IMR-90 (cell line): ENCODE measurements at regions not wholly inside any gene's neighbourhood (a gene's known extent, or its start where the extent isn't known, plus 50 kb on each side); places are given as distances from the start of the nearest gene placed in this dataset.
"Not testable (repeated sequence)": the region's sequence is repeated elsewhere in the genome, so short reads cannot be mapped to it uniquely, and the experiment has no call there.

Experiments
- ATAC-seq: fragments of 200-7000 bp; cut with Tn5 transposase; 2 replicates; pipeline ENCODE4 v1.9.1; 2020; ENCODE audit warnings: low read depth, mild to moderate bottlenecking, moderate library complexity
- BruUV-seq: library from RNA; stranded (reverse); fragments of 400-500 nt; replicated peaks from 2 replicates; lab custom pipeline; 2021; lab: Mats Ljungman, UMichigan
- CTCF ChIA-PET: fragments of 300-600 bp; formaldehyde crosslinking; extraction: SDS; loops from one replicate; lab custom pipeline; 2021; ENCODE audit warnings: antibody characterized with exemption; lab: Yijun Ruan, JAX
- POLR2A ChIA-PET: fragments of 300-600 bp; sonication (Branson Sonifier 250); formaldehyde crosslinking; loops from one replicate; lab custom pipeline; 2022; ENCODE audit warnings: antibody characterized with exemption; ENCODE audit not compliant: unreplicated experiment; lab: Charles Lee
- DNase-seq: peaks from one replicate; pipeline ENCODE4 v3.0.0; 2013
- H2AFZ ChIP-seq: replicated peaks from 2 replicates; pipeline ENCODE3; 2013; ENCODE audit warnings: low read length, mild to moderate bottlenecking; ENCODE audit not compliant: poor library complexity
- H2AK5ac ChIP-seq: 2 replicates; pipeline ENCODE4 v1.6.1; 2013; ENCODE audit warnings: low read depth, low read length, inconsistent platforms
- H2AK9ac ChIP-seq: replicated peaks from 2 replicates; pipeline ENCODE3; 2013; ENCODE audit warnings: mild to moderate bottlenecking, low read depth, low read length, moderate library complexity; ENCODE audit not compliant: poor library complexity
- H2BK120ac ChIP-seq: 2 replicates; pipeline ENCODE4 v1.6.1; 2013; ENCODE audit warnings: low read depth, low read length, inconsistent platforms
- H2BK15ac ChIP-seq: 3 replicates; pipeline ENCODE4 v1.6.1; 2013; ENCODE audit warnings: low read depth, low read length, inconsistent platforms
- H2BK20ac ChIP-seq: 2 replicates; pipeline ENCODE4 v1.6.1; 2013; ENCODE audit warnings: low read depth, mild to moderate bottlenecking, inconsistent platforms, low read length, moderate library complexity
- H2BK5ac ChIP-seq: 2 replicates; pipeline ENCODE4 v1.6.1; 2013; ENCODE audit warnings: mild to moderate bottlenecking, low read depth, low read length, inconsistent platforms; ENCODE audit not compliant: poor library complexity, severe bottlenecking
- H3K14ac ChIP-seq: replicated peaks from 2 replicates; pipeline ENCODE4 v1.6.1; 2013; ENCODE audit warnings: low read depth, low read length, inconsistent platforms
- H3K18ac ChIP-seq: 2 replicates; pipeline ENCODE4 v1.6.1; 2013; ENCODE audit warnings: low read depth, low read length, control low read depth
- H3K23ac ChIP-seq: 2 replicates; pipeline ENCODE4 v1.6.1; 2013; ENCODE audit warnings: low read depth, low read length, inconsistent platforms
- H3K27ac ChIP-seq: 2 replicates; pipeline ENCODE4 v1.5.1; 2013; ENCODE audit warnings: mild to moderate bottlenecking, control low read depth, low read length; ENCODE audit not compliant: insufficient read depth
- H3K27me3 ChIP-seq: 2 replicates; pipeline ENCODE4 v1.6.1; 2013; ENCODE audit warnings: low read length; ENCODE audit not compliant: control insufficient read depth, insufficient read depth
- H3K36me3 ChIP-seq: 2 replicates; pipeline ENCODE4 v1.6.1; 2013; ENCODE audit warnings: low read length, mixed read lengths; ENCODE audit not compliant: control insufficient read depth, insufficient read depth
- H3K4ac ChIP-seq: 2 replicates; pipeline ENCODE4 v1.6.1; 2013; ENCODE audit warnings: low read depth, low read length, inconsistent platforms
- H3K4me1 ChIP-seq: 2 replicates; pipeline ENCODE4 v1.6.1; 2013; ENCODE audit warnings: low read length, mixed read lengths; ENCODE audit not compliant: control insufficient read depth, insufficient read depth
- H3K4me2 ChIP-seq: 2 replicates; pipeline ENCODE4 v1.6.1; 2013; ENCODE audit warnings: low read depth, mild to moderate bottlenecking, control low read depth, low read length, moderate library complexity
- H3K4me3 ChIP-seq: 2 replicates; pipeline ENCODE4 v1.5.1; 2013; ENCODE audit warnings: low read depth, mild to moderate bottlenecking, control low read depth, low read length, moderate library complexity; ENCODE audit not compliant: insufficient read depth
- H3K56ac ChIP-seq: 2 replicates; pipeline ENCODE4 v1.6.1; 2013; ENCODE audit warnings: low read length, inconsistent platforms; ENCODE audit not compliant: insufficient read depth; ENCODE audit errors: extremely low read depth
- H3K79me1 ChIP-seq, 2 experiments: 2 replicates each; pipeline ENCODE4 v1.6.1; 2013; ENCODE audit warnings: low read length in 2 of 2, inconsistent platforms in 1 of 2, low read depth in 1 of 2
- H3K9ac ChIP-seq: 2 replicates; pipeline ENCODE4 v1.6.1; 2013; ENCODE audit warnings: low read depth, low read length, control low read depth
- H3K9me1 ChIP-seq: 2 replicates; pipeline ENCODE4 v1.6.1; 2013; ENCODE audit warnings: low read length, inconsistent platforms; ENCODE audit not compliant: insufficient read depth
- H3K9me3 ChIP-seq: 2 replicates; pipeline ENCODE4 v1.6.1; 2013; ENCODE audit warnings: low read length; ENCODE audit not compliant: control insufficient read depth, insufficient read depth
- H4K20me1 ChIP-seq: 2 replicates; pipeline ENCODE4 v1.6.1; 2013; ENCODE audit warnings: low read length, inconsistent platforms; ENCODE audit not compliant: insufficient read depth
- H4K5ac ChIP-seq: 2 replicates; pipeline ENCODE4 v1.6.1; 2013; ENCODE audit warnings: mild to moderate bottlenecking, low read depth, low read length, control low read depth
- H4K8ac ChIP-seq, 2 experiments: 2 replicates each; pipeline ENCODE4 v1.6.1; 2013; ENCODE audit warnings: low read depth in 2 of 2, low read length in 2 of 2, control low read depth in 1 of 2, inconsistent platforms in 1 of 2
- H4K91ac ChIP-seq: 2 replicates; pipeline ENCODE4 v1.6.1; 2013; ENCODE audit warnings: low read depth, low read length, inconsistent platforms; ENCODE audit not compliant: insufficient read depth
- WGBS, 2 experiments: methylation state at CpG; one replicate each; pipeline versions ENCODE4 v1.1.5 to v1.1.7; 2013; ENCODE audit warnings: missing lambda C conversion rate in 2 of 2; ENCODE audit not compliant: insufficient read length in 1 of 2; ENCODE audit errors: extremely low coverage in 2 of 2; 5-methylcytosine and 5-hydroxymethylcytosine counted together
- dilution Hi-C: fragments of 300-500 bp; cut with HindIII; formaldehyde crosslinking; loops from one replicate; pipeline ENCODE4 v1.14.3; 2018; ENCODE audit warnings: low sequenced_read_pairs; ENCODE audit not compliant: unreplicated experiment
- in situ Hi-C: fragments of 300-500 bp; cut with MboI; formaldehyde crosslinking; loops from 3 replicates; pipeline ENCODE4 v1.14.3; 2019; ENCODE audit warnings: low sequenced_read_pairs, inconsistent platforms, mixed read lengths
- intact Hi-C: fragments of 100-400 bp; cut with micrococcal nuclease; formaldehyde crosslinking; loops from 2 replicates; pipeline ENCODE4 v1.10.0; 2022

- H3K4me3 ChIP-seq, H4K91ac ChIP-seq, intact Hi-C loops, in situ Hi-C loops, H2AFZ ChIP-seq, H2AK5ac ChIP-seq, H3K56ac ChIP-seq, H3K79me1 ChIP-seq, H2BK5ac ChIP-seq, H4K20me1 ChIP-seq, H3K27ac ChIP-seq, H3K9ac ChIP-seq, dilution Hi-C loops, H2BK20ac ChIP-seq, H2AK9ac ChIP-seq, H3K4me2 ChIP-seq, H3K23ac ChIP-seq, H2BK15ac ChIP-seq, BruUV-seq, H3K9me3 ChIP-seq, POLR2A ChIA-PET, H3K9me1 ChIP-seq, H3K4me1 ChIP-seq, H4K5ac ChIP-seq, H4K8ac ChIP-seq, ATAC-seq, DNase-seq, H3K36me3 ChIP-seq, H3K4ac ChIP-seq, H3K18ac ChIP-seq, H2BK120ac ChIP-seq, H3K27me3 ChIP-seq, CTCF ChIA-PET, H3K14ac ChIP-seq: not testable (repeated sequence)
- no CpG with 5 or more reads among the region's 6 CpGs for WGBS, 2 experiments
Measured at GRCh38 chr5:34185005-34185404, 142.0 kb upstream of the C1QTNF3 start.

DNA sequence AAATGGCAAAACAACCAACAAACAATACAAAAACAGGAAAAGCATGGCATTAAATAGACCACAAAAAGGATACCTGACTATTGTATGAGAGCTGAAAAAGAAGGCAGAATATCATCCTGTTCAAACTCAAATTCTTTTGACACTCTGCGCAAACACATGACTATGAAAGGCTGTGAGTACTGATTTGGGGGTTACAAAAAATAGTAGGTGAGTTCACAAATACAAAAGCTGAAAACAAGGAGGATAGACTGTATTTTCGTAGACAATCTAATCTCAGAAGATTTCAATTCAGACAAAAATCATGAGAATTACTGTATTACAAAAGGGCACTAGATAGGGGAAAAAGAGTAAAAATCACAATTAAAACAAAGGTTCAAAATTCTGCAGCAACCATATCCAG is 142.6 kb upstream of the C1QTNF3 start:
- H3K4me2 ChIP-seq, H3K27me3 ChIP-seq, H4K5ac ChIP-seq, H3K27ac ChIP-seq, H3K36me3 ChIP-seq, H3K4me3 ChIP-seq, H2BK120ac ChIP-seq, H3K9me3 ChIP-seq, intact Hi-C loops, H2BK5ac ChIP-seq, POLR2A ChIA-PET, H2AK5ac ChIP-seq, H2AFZ ChIP-seq, BruUV-seq, dilution Hi-C loops, H2AK9ac ChIP-seq, H2BK20ac ChIP-seq, H4K20me1 ChIP-seq, H3K4ac ChIP-seq, H3K18ac ChIP-seq, H3K14ac ChIP-seq, H3K23ac ChIP-seq, H3K9me1 ChIP-seq, ATAC-seq, H3K4me1 ChIP-seq, H4K8ac ChIP-seq, DNase-seq, H3K79me1 ChIP-seq, H3K56ac ChIP-seq, H2BK15ac ChIP-seq, H4K91ac ChIP-seq, H3K9ac ChIP-seq, CTCF ChIA-PET, in situ Hi-C loops: not testable (repeated sequence)
- no CpG with 5 or more reads among the region's 2 CpGs for WGBS, 2 experiments
